ENCODE measurements at regions not wholly inside any gene's neighbourhood (a gene's known extent, or its start where the extent isn't known, plus 50 kb on each side); places are given as distances from the start of the nearest gene placed in this dataset.

GRCh38 chr3:161838021-161838420, 341.4 kb downstream of the OTOL1 start:
- TF ChIP-seq CTCF (IDR thresholded peaks at IDR 0.05; ENCODE audit: control extremely low read depth, extremely low read depth, low read depth, missing control alignments), result no peak
- no peak for DNase-seq (ENCODE audit: extremely low spot score)
- POLR2A ChIA-PET, result no interaction called here
- CTCF ChIA-PET, result interaction anchor here (1.1 to 1.3 kb wide), 2 partner anchors 13 to 16 kb away, joined by 3 read pairs; no protein-coding TSS in a partner anchor

GRCh38 chr3:161848376-161848775, 351.8 kb downstream of the OTOL1 start:
- ChIA-PET CTCF (no interaction called here), POLR2A (no interaction called here)
- DNase-seq (ENCODE audit: extremely low spot score), result no peak
- TF ChIP-seq CTCF (IDR thresholded peaks at IDR 0.05; ENCODE audit: control extremely low read depth, extremely low read depth, low read depth, missing control alignments), result no peak

- POLR2A ChIA-PET, result no interaction called here
- CTCF ChIA-PET, result interaction anchor here (1.2 kb wide), 1 partner anchor 10 kb away, joined by 3 read pairs; no protein-coding TSS in a partner anchor
- peak; percentile 43 for DNase-seq (ENCODE audit: extremely low spot score)
- TF ChIP-seq CTCF (IDR thresholded peaks at IDR 0.05; ENCODE audit: control extremely low read depth, extremely low read depth, low read depth, missing control alignments), result peak; percentile 84
These were observed 355.4 kb downstream of the OTOL1 start for GRCh38 chr3:161851941-161852566.

GRCh38 chr3:161852744-161853143, 356.1 kb downstream of the OTOL1 start:
- CTCF ChIA-PET, result interaction anchor here (1.2 to 2.2 kb wide), 2 partner anchors 9 to 15 kb away, joined by 3 to 17 read pairs; no protein-coding TSS in a partner anchor
- POLR2A ChIA-PET, result no interaction called here
- DNase-seq (ENCODE audit: extremely low spot score), result no peak
- TF ChIP-seq CTCF (IDR thresholded peaks at IDR 0.05; ENCODE audit: control extremely low read depth, extremely low read depth, low read depth, missing control alignments), result no peak

GRCh38 chr3:161854232-161854771, 357.7 kb downstream of the OTOL1 start:
- peak; percentile 32 for TF ChIP-seq CTCF (IDR thresholded peaks at IDR 0.05; ENCODE audit: control extremely low read depth, extremely low read depth, low read depth, missing control alignments)
- DNase-seq (ENCODE audit: extremely low spot score), result peak; percentile 10
- ChIA-PET POLR2A (no interaction called here), CTCF (interaction anchor here (0.8 to 2.2 kb wide), 14 partner anchors 8 to 1636 kb away, joined by 3 to 17 read pairs (median 4); no protein-coding TSS in a partner anchor)

- CTCF ChIA-PET, result no interaction called here
- POLR2A ChIA-PET, result no interaction called here
- TF ChIP-seq CTCF (IDR thresholded peaks at IDR 0.05; ENCODE audit: control extremely low read depth, extremely low read depth, low read depth, missing control alignments), result no peak
- no peak for DNase-seq (ENCODE audit: extremely low spot score)
These were observed 362.4 kb downstream of the OTOL1 start for GRCh38 chr3:161859057-161859456.
